ENCODE measurements at regions not wholly inside any gene's neighbourhood (a gene's known extent, or its start where the extent isn't known, plus 50 kb on each side); places are given as distances from the start of the nearest gene placed in this dataset.

DNA sequence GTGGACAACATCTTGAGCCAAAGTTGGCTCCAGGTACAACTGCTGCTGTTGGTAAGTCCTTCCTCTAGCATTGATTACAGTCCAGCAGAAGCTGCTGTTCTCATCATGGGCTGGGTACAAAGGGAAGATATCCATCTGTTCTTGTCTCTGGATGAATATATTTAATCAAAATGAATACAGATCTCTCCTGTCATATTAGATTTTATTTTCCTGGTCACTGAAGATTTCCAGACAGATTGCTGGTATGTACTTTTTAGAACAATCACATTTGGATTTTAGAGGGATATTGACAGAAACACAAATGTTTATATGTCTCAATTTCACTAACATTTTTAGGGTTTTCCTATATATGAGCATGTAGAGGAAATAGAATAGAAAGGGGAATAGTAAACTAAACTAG lies 155.4 kb upstream of the FHL2 start:
- TF ChIP-seq, protein P1, sequence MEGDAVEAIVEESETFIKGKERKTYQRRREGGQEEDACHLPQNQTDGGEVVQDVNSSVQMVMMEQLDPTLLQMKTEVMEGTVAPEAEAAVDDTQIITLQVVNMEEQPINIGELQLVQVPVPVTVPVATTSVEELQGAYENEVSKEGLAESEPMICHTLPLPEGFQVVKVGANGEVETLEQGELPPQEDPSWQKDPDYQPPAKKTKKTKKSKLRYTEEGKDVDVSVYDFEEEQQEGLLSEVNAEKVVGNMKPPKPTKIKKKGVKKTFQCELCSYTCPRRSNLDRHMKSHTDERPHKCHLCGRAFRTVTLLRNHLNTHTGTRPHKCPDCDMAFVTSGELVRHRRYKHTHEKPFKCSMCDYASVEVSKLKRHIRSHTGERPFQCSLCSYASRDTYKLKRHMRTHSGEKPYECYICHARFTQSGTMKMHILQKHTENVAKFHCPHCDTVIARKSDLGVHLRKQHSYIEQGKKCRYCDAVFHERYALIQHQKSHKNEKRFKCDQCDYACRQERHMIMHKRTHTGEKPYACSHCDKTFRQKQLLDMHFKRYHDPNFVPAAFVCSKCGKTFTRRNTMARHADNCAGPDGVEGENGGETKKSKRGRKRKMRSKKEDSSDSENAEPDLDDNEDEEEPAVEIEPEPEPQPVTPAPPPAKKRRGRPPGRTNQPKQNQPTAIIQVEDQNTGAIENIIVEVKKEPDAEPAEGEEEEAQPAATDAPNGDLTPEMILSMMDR (IDR thresholded peaks at IDR 0.05; ENCODE audit: low read depth, low read length, poor library complexity, severe bottlenecking): no peak
- no peak for TF ChIP-seq EZH2phosphoT487 (IDR thresholded peaks at IDR 0.05; ENCODE audit: borderline replicate concordance, low read length)

Data from DOHH2 (cell line).